GM12878 (cell line): ENCODE measurements at regions not wholly inside any gene's neighbourhood (a gene's known extent, or its start where the extent isn't known, plus 50 kb on each side); places are given as distances from the start of the nearest gene placed in this dataset.

ENCODE experiments used
- ATAC-seq: fragments of 200-7000 bp; cut with Tn5 transposase; 3 replicates; pipeline ENCODE4 v1.9.1; 2020; ENCODE audit warnings: mild to moderate bottlenecking, moderate library complexity
- BruUV-seq: library from RNA; stranded (reverse); fragments of 400-500 nt; replicated peaks from 2 replicates; lab custom pipeline; 2021; lab: Mats Ljungman, UMichigan
- CTCF ChIA-PET: fragments of 300-600 bp; sonication (Branson Sonifier 250); formaldehyde crosslinking; extraction: SDS; loops from one replicate; lab custom pipeline; 2021; ENCODE audit warnings: inconsistent platforms; lab: Yijun Ruan, JAX
- POLR2A ChIA-PET: fragments of 350-600 bp; formaldehyde crosslinking; extraction: SDS; loops from one replicate; lab custom pipeline; 2021; ENCODE audit warnings: inconsistent platforms; lab: Charles Lee
- RAD21 ChIA-PET: fragments of 300-600 bp; sonication (Branson Sonifier 250); formaldehyde crosslinking; loops from one replicate; lab custom pipeline; 2023; ENCODE audit warnings: antibody characterized with exemption; ENCODE audit not compliant: unreplicated experiment; lab: Charles Lee
- SMC1A ChIA-PET: fragments of 300-600 bp; sonication (Branson Sonifier 250); formaldehyde crosslinking; loops from one replicate; lab custom pipeline; 2023; ENCODE audit not compliant: unreplicated experiment, uncharacterized antibody; lab: Charles Lee
- DNase-seq: peaks from one replicate; pipeline ENCODE4 v3.0.0-alpha.2; 2011; ENCODE audit warnings: low read depth, low spot score
- FAIRE-seq: peaks from 3 replicates; lab custom pipeline; 2011; peaks lifted over from hg19 to GRCh38; lab: Jason Lieb, UNC
- H2AFZ ChIP-seq: 2 replicates; pipeline ENCODE4 v1.6.0; 2011; ENCODE audit warnings: low read depth, low read length, control low read depth; ENCODE audit not compliant: control insufficient read depth
- H3K27ac ChIP-seq: 2 replicates; pipeline ENCODE4 v1.5.1; 2011; ENCODE audit warnings: control low read depth; ENCODE audit not compliant: control insufficient read depth, insufficient read depth
- H3K27me3 ChIP-seq, 2 experiments: replicated peaks in 1 of 2; 2 replicates each; pipeline versions ENCODE4 v1.6.0 to v1.6.1; 2011; ENCODE audit warnings: low read length in 1 of 2; ENCODE audit not compliant: control insufficient read depth in 2 of 2, insufficient read depth in 2 of 2
- H3K36me3 ChIP-seq, 2 experiments: 2 replicates each; pipeline ENCODE4 v1.5.1; 2011; ENCODE audit warnings: low read length in 1 of 2; ENCODE audit not compliant: control insufficient read depth in 2 of 2, insufficient read depth in 2 of 2
- H3K4me1 ChIP-seq: 2 replicates; pipeline ENCODE4 v1.6.1; 2011; ENCODE audit warnings: mild to moderate bottlenecking, low read length, moderate library complexity, mixed read lengths; ENCODE audit not compliant: control insufficient read depth, insufficient read depth
- H3K4me2 ChIP-seq: 2 replicates; pipeline ENCODE4 v1.6.0; 2011; ENCODE audit warnings: control low read depth; ENCODE audit not compliant: control insufficient read depth, insufficient read depth
- H3K4me3 ChIP-seq: fragments of 200-600 bp; sonication (generic); 2 replicates; pipeline ENCODE4 v1.5.1; 2016
- H3K79me2 ChIP-seq: 2 replicates; pipeline ENCODE4 v1.6.0; 2011; ENCODE audit warnings: low read length; ENCODE audit not compliant: control insufficient read depth, insufficient read depth
- H3K9ac ChIP-seq: 2 replicates; pipeline ENCODE4 v1.8.0; 2011; ENCODE audit warnings: low read length, control low read depth, mixed read lengths; ENCODE audit not compliant: control insufficient read depth, insufficient read depth
- H3K9me3 ChIP-seq: replicated peaks from 3 replicates; pipeline ENCODE4 v1.5.1; 2011; ENCODE audit warnings: mild to moderate bottlenecking, low read length; ENCODE audit not compliant: control insufficient read depth, insufficient read depth
- H4K20me1 ChIP-seq: 2 replicates; pipeline ENCODE4 v1.6.0; 2011; ENCODE audit not compliant: control insufficient read depth, insufficient read depth
- BHLHE40 ChIP-seq, 2 experiments: fragments of 450-650 bp in 1 of 2; IDR thresholded peaks; 2 replicates each; pipeline ENCODE4 v1.6.1; 2011 to 2017; ENCODE audit warnings: low read depth in 2 of 2, borderline replicate concordance in 1 of 2, improper control_type of control experiment in 1 of 2, low read length in 1 of 2, mild to moderate bottlenecking in 1 of 2
- CREB1 ChIP-seq: IDR thresholded peaks from 2 replicates; pipeline ENCODE4 v1.6.1; 2012; ENCODE audit warnings: low read depth, mild to moderate bottlenecking, inconsistent platforms
- ETV6 ChIP-seq, 2 experiments: fragments of 450-650 bp in 1 of 2; IDR thresholded peaks in 1 of 2; conservative IDR thresholded peaks in 1 of 2; 2 replicates each; pipeline ENCODE4 v1.6.1; 2014; ENCODE audit warnings: antibody characterized with exemption in 1 of 2, borderline replicate concordance in 1 of 2, low read depth in 1 of 2, mild to moderate bottlenecking in 1 of 2, moderate library complexity in 1 of 2
- HDAC2 ChIP-seq: fragments of 200-600 bp; sonication (generic); IDR thresholded peaks from 2 replicates; pipeline ENCODE4 v1.6.1; 2017
- HDGF ChIP-seq: fragments of 450-650 bp; IDR thresholded peaks from 2 replicates; pipeline ENCODE4 v1.6.1; 2016; ENCODE audit warnings: antibody characterized with exemption
- MTA2 ChIP-seq: fragments of 450-650 bp; IDR thresholded peaks from 2 replicates; pipeline ENCODE4 v1.6.1; 2016; ENCODE audit warnings: low read depth, mild to moderate bottlenecking, moderate library complexity
- MXI1 ChIP-seq: fragments of 150-350 bp; IDR thresholded peaks from 2 replicates; pipeline ENCODE4 v1.6.1; 2011; ENCODE audit warnings: low read depth, mild to moderate bottlenecking, inconsistent platforms, low read length, improper control_type of control experiment
- NFYA ChIP-seq: IDR thresholded peaks from 2 replicates; pipeline ENCODE4 v1.6.1; 2011; ENCODE audit warnings: low read depth, mild to moderate bottlenecking, low read length, improper control_type of control experiment, borderline replicate concordance
- NR2C1 ChIP-seq: fragments of 450-650 bp; IDR thresholded peaks from 2 replicates; pipeline ENCODE4 v1.6.1; 2017; ENCODE audit warnings: antibody characterized with exemption, mild to moderate bottlenecking, moderate library complexity
- PAX8 ChIP-seq: fragments of 450-650 bp; IDR thresholded peaks from 2 replicates; pipeline ENCODE4 v1.6.1; 2017; ENCODE audit warnings: mild to moderate bottlenecking, moderate library complexity
- RELA ChIP-seq: fragments of 450-650 bp; IDR thresholded peaks from 2 replicates; pipeline ENCODE4 v1.8.0; 2014; ENCODE audit warnings: borderline replicate concordance; ENCODE audit not compliant: partially characterized antibody
- RFX5 ChIP-seq: IDR thresholded peaks from 2 replicates; pipeline ENCODE4 v1.6.1; 2011; ENCODE audit warnings: low read depth, low read length, improper control_type of control experiment
- SMAD5 ChIP-seq: IDR thresholded peaks from 2 replicates; pipeline ENCODE4 v1.6.1; 2016; ENCODE audit warnings: antibody characterized with exemption, low read depth
- TCF12 ChIP-seq: IDR thresholded peaks from 2 replicates; pipeline ENCODE4 v1.6.1; 2011; ENCODE audit warnings: low read depth, mild to moderate bottlenecking, low read length
- WGBS: methylation state at CpG from one replicate; pipeline ENCODE4 v1.1.6; 2016; ENCODE audit warnings: low lambda C conversion rate; ENCODE audit not compliant: insufficient replicate concordance, insufficient coverage; ENCODE audit errors: missing lambda C conversion rate; 5-methylcytosine and 5-hydroxymethylcytosine counted together
- in situ Hi-C: fragments of 300-500 bp; cut with MboI; formaldehyde crosslinking; loops from 9 replicates; pipeline ENCODE4 v1.14.3; 2018; ENCODE audit warnings: mixed read lengths
- intact Hi-C: fragments of 100-400 bp; cut with micrococcal nuclease; formaldehyde crosslinking; loops from one replicate; pipeline ENCODE4 v1.14.2; 2022; ENCODE audit not compliant: unreplicated experiment
- TF ChIP-seq, protein P1 (sequence below): fragments of 450-650 bp; IDR thresholded peaks from 2 replicates; pipeline ENCODE4 v1.6.1; 2016; ENCODE audit warnings: mild to moderate bottlenecking, moderate library complexity, borderline replicate concordance
- TF ChIP-seq, protein P2 (sequence below): fragments of 450-650 bp; IDR thresholded peaks from 2 replicates; pipeline ENCODE4 v1.6.1; 2017; ENCODE audit warnings: borderline replicate concordance

DNA sequence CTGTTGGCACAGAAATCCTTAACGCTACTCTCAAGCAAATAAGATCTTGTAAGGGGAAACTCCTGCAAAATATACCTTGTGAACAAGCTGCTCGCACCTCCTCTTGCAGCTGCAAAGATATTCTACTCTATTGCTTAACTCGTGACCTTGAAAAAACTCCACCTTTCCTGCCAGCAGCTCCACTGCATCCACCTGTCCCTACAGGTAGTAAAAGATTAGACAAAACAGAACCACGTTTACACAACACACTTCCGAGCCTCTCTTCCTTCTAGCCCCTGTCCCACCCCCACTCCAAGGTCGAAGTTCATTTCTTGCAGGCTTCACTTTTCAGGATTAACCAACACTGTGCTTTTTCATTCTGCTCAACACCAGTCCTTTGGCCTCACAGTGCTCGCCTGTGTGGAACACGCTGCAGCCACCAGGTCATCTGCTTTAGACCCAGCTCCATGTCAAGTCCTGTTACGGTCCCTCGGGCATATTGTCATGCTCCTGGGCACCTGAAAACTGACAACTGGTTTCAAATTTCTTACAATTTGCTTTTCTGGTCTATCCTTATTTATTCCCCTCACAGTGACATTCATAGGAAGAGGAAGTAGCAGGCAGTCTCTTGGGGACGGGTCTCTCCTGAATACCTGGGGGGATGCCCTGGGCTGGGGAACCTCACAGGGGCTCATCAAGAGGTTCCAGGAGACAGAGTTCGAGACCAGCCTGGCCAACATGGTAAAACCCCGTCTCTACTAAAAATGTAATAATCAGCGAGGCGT is 165.8 kb upstream of the KLF14 start:
- H3K4me3 ChIP-seq = no peak overlapping the region; the same call in 1 of the 2 replicates
- intact Hi-C loops = no loop called here
- no peak overlapping the region for H3K9ac ChIP-seq
- peaks cover 24 to 41% of the 10 kb centered on the region in 2 experiments for H3K36me3 ChIP-seq
- H3K79me2 ChIP-seq = peaks cover 68% of the 10 kb centered on the region
- ChIA-PET CTCF (interaction anchor here (0.8 to 8.6 kb wide), 13 partner anchors 11 to 403 kb away, joined by 3 to 166 read pairs (median 6); no protein-coding TSS in a partner anchor), SMC1A (interaction anchor here (0.6 to 5.7 kb wide), 20 partner anchors 11 to 403 kb away, joined by 3 to 84 read pairs (median 3); no protein-coding TSS in a partner anchor), POLR2A (interaction anchor here (0.9 to 1.5 kb wide), 5 partner anchors 13 to 210 kb away, joined by 3 to 7 read pairs (median 4); no protein-coding TSS in a partner anchor), RAD21 (interaction anchor here (0.6 to 5.6 kb wide), 6 partner anchors 14 to 524 kb away, joined by 3 to 77 read pairs (median 8); no protein-coding TSS in a partner anchor)
- H3K9me3 ChIP-seq = peaks cover 3% of the 10 kb centered on the region; the same call in 1 of the 3 replicates
- FAIRE-seq (no peak), DNase-seq (no peak), ATAC-seq (0 out of 3 replicates have a peak, but pooled peaks have one; percentile 3)
- no peaks in the 10 kb centered on the region for H3K27me3 ChIP-seq
- in situ Hi-C loops = loop anchor here (5.0 kb wide), 1 partner anchor 142 kb away; no protein-coding TSS in a partner anchor
- H3K27ac ChIP-seq = peak overlapping the region; percentile 57
- H4K20me1 ChIP-seq = peaks cover 5% of the 10 kb centered on the region
- H2AFZ ChIP-seq = no peak overlapping the region
- BruUV-seq = no TSS peak
- H3K4me2 ChIP-seq = peak overlapping the region; percentile 61
- peaks cover 53% of the 10 kb centered on the region for H3K4me1 ChIP-seq
- 5% methylated on average over 15 of the region's 15 CpGs for WGBS
- TF ChIP-seq BHLHE40 (IDR thresholded peaks at IDR 0.05; ENCODE audit: borderline replicate concordance in 1 of 2, low read depth in 2 of 2, low read length in 1 of 2) = no peak
- no peak for TF ChIP-seq HDAC2
- TF ChIP-seq, protein P1, sequence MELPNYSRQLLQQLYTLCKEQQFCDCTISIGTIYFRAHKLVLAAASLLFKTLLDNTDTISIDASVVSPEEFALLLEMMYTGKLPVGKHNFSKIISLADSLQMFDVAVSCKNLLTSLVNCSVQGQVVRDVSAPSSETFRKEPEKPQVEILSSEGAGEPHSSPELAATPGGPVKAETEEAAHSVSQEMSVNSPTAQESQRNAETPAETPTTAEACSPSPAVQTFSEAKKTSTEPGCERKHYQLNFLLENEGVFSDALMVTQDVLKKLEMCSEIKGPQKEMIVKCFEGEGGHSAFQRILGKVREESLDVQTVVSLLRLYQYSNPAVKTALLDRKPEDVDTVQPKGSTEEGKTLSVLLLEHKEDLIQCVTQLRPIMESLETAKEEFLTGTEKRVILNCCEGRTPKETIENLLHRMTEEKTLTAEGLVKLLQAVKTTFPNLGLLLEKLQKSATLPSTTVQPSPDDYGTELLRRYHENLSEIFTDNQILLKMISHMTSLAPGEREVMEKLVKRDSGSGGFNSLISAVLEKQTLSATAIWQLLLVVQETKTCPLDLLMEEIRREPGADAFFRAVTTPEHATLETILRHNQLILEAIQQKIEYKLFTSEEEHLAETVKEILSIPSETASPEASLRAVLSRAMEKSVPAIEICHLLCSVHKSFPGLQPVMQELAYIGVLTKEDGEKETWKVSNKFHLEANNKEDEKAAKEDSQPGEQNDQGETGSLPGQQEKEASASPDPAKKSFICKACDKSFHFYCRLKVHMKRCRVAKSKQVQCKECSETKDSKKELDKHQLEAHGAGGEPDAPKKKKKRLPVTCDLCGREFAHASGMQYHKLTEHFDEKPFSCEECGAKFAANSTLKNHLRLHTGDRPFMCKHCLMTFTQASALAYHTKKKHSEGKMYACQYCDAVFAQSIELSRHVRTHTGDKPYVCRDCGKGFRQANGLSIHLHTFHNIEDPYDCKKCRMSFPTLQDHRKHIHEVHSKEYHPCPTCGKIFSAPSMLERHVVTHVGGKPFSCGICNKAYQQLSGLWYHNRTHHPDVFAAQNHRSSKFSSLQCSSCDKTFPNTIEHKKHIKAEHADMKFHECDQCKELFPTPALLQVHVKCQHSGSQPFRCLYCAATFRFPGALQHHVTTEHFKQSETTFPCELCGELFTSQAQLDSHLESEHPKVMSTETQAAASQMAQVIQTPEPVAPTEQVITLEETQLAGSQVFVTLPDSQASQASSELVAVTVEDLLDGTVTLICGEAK = no peak
- TF ChIP-seq TCF12 = no peak
- no peak for TF ChIP-seq CREB1
- TF ChIP-seq RELA = no peak
- no peak for TF ChIP-seq HDGF
- no peak for TF ChIP-seq NR2C1
- TF ChIP-seq RFX5 = no peak
- TF ChIP-seq PAX8 = no peak
- no peak for TF ChIP-seq MTA2
- TF ChIP-seq ETV6 (conservative IDR thresholded peaks at IDR 0.05 in 1 of 2, IDR thresholded peaks at IDR 0.05 in 1 of 2; ENCODE audit: borderline replicate concordance in 1 of 2, low read depth in 1 of 2) = peak in 1 of 2 experiments; percentile 33; a peak in 1 of 4 replicates
- TF ChIP-seq, protein P2, sequence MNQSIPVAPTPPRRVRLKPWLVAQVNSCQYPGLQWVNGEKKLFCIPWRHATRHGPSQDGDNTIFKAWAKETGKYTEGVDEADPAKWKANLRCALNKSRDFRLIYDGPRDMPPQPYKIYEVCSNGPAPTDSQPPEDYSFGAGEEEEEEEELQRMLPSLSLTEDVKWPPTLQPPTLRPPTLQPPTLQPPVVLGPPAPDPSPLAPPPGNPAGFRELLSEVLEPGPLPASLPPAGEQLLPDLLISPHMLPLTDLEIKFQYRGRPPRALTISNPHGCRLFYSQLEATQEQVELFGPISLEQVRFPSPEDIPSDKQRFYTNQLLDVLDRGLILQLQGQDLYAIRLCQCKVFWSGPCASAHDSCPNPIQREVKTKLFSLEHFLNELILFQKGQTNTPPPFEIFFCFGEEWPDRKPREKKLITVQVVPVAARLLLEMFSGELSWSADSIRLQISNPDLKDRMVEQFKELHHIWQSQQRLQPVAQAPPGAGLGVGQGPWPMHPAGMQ = no peak
- 0 out of 2 replicates have a peak, but pooled peaks have one; percentile 23 for TF ChIP-seq SMAD5
- no peak for TF ChIP-seq MXI1
- TF ChIP-seq NFYA = no peak
